ENCODE measurements at regions not wholly inside any gene's neighbourhood (a gene's known extent, or its start where the extent isn't known, plus 50 kb on each side); places are given as distances from the start of the nearest gene placed in this dataset.
A peak's percentile ranks its signal among the peaks of the same experiment; 100 is the strongest.

GRCh38 chr2:181252262-181253148 lies 204.7 kb upstream of the ITGA4 start:
- FAIRE-seq = no peak

GRCh38 chr2:181253438-181253837 lies 203.7 kb upstream of the ITGA4 start:
- FAIRE-seq = no peak

GRCh38 chr2:181255651-181256050 lies 201.5 kb upstream of the ITGA4 start:
- FAIRE-seq = no peak

GRCh38 chr2:181258720-181259119 lies 198.5 kb upstream of the ITGA4 start:
- no peak for FAIRE-seq

- no peak for FAIRE-seq
Measured at GRCh38 chr2:181262782-181263181, 194.4 kb upstream of the ITGA4 start.

GRCh38 chr2:181264001-181264400 lies 193.2 kb upstream of the ITGA4 start:
- no peak for FAIRE-seq

- FAIRE-seq = no peak
Measured at GRCh38 chr2:181264441-181264840, 192.7 kb upstream of the ITGA4 start.

- no peak for FAIRE-seq
Measured at GRCh38 chr2:181266614-181267013, 190.6 kb upstream of the ITGA4 start.

GRCh38 chr2:181268174-181268867 lies 188.9 kb upstream of the ITGA4 start:
- no peak for FAIRE-seq

GRCh38 chr2:181273986-181274385 lies 183.2 kb upstream of the ITGA4 start:
- FAIRE-seq = no peak

- no peak for FAIRE-seq
Measured at GRCh38 chr2:181275643-181276070, 181.5 kb upstream of the ITGA4 start.

GRCh38 chr2:181281206-181281832 lies 175.9 kb upstream of the ITGA4 start:
- FAIRE-seq = no peak

GRCh38 chr2:181285116-181285515 lies 172.1 kb upstream of the ITGA4 start:
- no peak for FAIRE-seq

- FAIRE-seq = no peak
Measured at GRCh38 chr2:181289698-181290097, 167.5 kb upstream of the ITGA4 start.

GRCh38 chr2:181290182-181290581 lies 167.0 kb upstream of the ITGA4 start:
- no peak for FAIRE-seq

- no peak for FAIRE-seq
Measured at GRCh38 chr2:181294979-181295378, 162.2 kb upstream of the ITGA4 start.

- FAIRE-seq = no peak
Measured at GRCh38 chr2:181300600-181301291, 156.4 kb upstream of the ITGA4 start.

GRCh38 chr2:181304011-181304844 lies 153.0 kb upstream of the ITGA4 start:
- no peak for FAIRE-seq

- FAIRE-seq = no peak
Measured at GRCh38 chr2:181305301-181306123, 151.7 kb upstream of the ITGA4 start.

- peak; percentile 90 for FAIRE-seq
Measured at GRCh38 chr2:181306785-181307184, 150.4 kb upstream of the ITGA4 start.

Data from endometrium (tissue), 2 donors.